ENCODE measurements at regions not wholly inside any gene's neighbourhood (a gene's known extent, or its start where the extent isn't known, plus 50 kb on each side); places are given as distances from the start of the nearest gene placed in this dataset.

DNA sequence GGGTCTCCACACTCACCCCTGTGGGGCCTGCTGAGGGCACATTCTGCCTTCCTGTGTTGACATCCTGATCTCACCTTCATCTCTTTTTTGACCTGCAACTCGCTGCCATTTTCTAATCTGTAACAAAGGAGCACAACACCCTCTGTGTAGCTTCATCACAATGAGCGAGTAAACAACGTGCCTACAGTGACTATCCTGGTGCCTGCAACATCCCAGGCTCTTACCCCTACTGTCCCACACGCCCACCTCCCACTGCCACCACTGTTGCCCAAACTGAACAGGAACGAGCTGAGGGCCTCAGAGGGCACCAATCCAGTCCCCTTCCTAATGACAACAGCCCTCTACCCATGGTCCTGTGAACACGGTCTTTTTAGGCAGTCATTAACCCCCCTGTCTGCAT, 102.2 kb upstream of the GJB6 start:
- TF ChIP-seq, protein P1, sequence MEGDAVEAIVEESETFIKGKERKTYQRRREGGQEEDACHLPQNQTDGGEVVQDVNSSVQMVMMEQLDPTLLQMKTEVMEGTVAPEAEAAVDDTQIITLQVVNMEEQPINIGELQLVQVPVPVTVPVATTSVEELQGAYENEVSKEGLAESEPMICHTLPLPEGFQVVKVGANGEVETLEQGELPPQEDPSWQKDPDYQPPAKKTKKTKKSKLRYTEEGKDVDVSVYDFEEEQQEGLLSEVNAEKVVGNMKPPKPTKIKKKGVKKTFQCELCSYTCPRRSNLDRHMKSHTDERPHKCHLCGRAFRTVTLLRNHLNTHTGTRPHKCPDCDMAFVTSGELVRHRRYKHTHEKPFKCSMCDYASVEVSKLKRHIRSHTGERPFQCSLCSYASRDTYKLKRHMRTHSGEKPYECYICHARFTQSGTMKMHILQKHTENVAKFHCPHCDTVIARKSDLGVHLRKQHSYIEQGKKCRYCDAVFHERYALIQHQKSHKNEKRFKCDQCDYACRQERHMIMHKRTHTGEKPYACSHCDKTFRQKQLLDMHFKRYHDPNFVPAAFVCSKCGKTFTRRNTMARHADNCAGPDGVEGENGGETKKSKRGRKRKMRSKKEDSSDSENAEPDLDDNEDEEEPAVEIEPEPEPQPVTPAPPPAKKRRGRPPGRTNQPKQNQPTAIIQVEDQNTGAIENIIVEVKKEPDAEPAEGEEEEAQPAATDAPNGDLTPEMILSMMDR (IDR thresholded peaks at IDR 0.05; ENCODE audit: insufficient read depth, low read length, poor library complexity, severe bottlenecking) = no peak
- no peak for TF ChIP-seq EZH2phosphoT487 (conservative IDR thresholded peaks at IDR 0.05; ENCODE audit: low read length)
